K562 (cell line): ENCODE measurements at regions not wholly inside any gene's neighbourhood (a gene's known extent, or its start where the extent isn't known, plus 50 kb on each side); places are given as distances from the start of the nearest gene placed in this dataset.

Experiments used
- ATAC-seq: fragments of 200-7000 bp; cut with Tn5 transposase; 3 replicates; pipeline ENCODE4 v1.9.1; 2020; ENCODE audit warnings: moderate library complexity
- BruUV-seq: library from RNA; stranded (reverse); fragments of 400-500 nt; replicated peaks from 2 replicates; lab custom pipeline; 2021; lab: Mats Ljungman, UMichigan
- CTCF ChIA-PET: fragments of 300-600 bp; formaldehyde crosslinking; extraction: SDS; loops from one replicate; lab custom pipeline; 2021; ENCODE audit warnings: low intra/inter-chr PET ratio; lab: Yijun Ruan, JAX
- POLR2A ChIA-PET: fragments of 300-600, 350-650 bp; sonication (Branson Sonifier 250); formaldehyde crosslinking; extraction: SDS; loops from one replicate; lab custom pipeline; 2021; ENCODE audit warnings: antibody characterized with exemption, inconsistent platforms; lab: Yijun Ruan, JAX
- DNase-seq, 4 experiments: peaks; one replicate each; pipeline versions ENCODE4 v3.0.0 to v3.0.0-alpha.2; 2011 to 2018; ENCODE audit warnings: low spot score in 3 of 4, mixed read lengths in 3 of 4; ENCODE audit errors: extremely low read depth in 1 of 4
- FAIRE-seq: peaks from 2 replicates; lab custom pipeline; 2011; peaks lifted over from hg19 to GRCh38; lab: Jason Lieb, UNC
- H2AFZ ChIP-seq: 2 replicates; pipeline ENCODE4 v1.6.0; 2011; ENCODE audit warnings: low read depth, low read length, control low read depth, inconsistent platforms
- H3K27ac ChIP-seq: fragments of 200-600 bp; 3 replicates; pipeline ENCODE4 v1.8.0; 2011; ENCODE audit warnings: low read depth, mild to moderate bottlenecking, control low read depth, inconsistent platforms, low read length, moderate library complexity, mixed read lengths; ENCODE audit errors: extremely low read depth
- H3K27me3 ChIP-seq, 2 experiments: fragments of 300-600 bp in 1 of 2; 2 replicates in 1 of 2; 3 replicates in 1 of 2; pipeline versions ENCODE4 v1.6.0 to v1.8.0; 2011; ENCODE audit warnings: inconsistent platforms in 2 of 2, low read length in 2 of 2, mild to moderate bottlenecking in 1 of 2, mixed read lengths in 1 of 2, moderate library complexity in 1 of 2; ENCODE audit not compliant: control insufficient read depth in 2 of 2, insufficient read depth in 2 of 2
- H3K36me3 ChIP-seq: fragments of 300-600 bp; 3 replicates; pipeline ENCODE4 v1.8.0; 2011; ENCODE audit warnings: mild to moderate bottlenecking, low read length, inconsistent platforms; ENCODE audit not compliant: control insufficient read depth, insufficient read depth
- H3K4me1 ChIP-seq, 2 experiments: fragments of 200-600 bp in 1 of 2; replicated peaks in 1 of 2; 2 replicates in 1 of 2; 3 replicates in 1 of 2; pipeline versions ENCODE4 v1.5.1 to v1.8.0; 2011; ENCODE audit warnings: inconsistent platforms in 2 of 2, low read length in 2 of 2, mild to moderate bottlenecking in 1 of 2, mixed read lengths in 1 of 2, moderate library complexity in 1 of 2; ENCODE audit not compliant: control insufficient read depth in 2 of 2, insufficient read depth in 2 of 2
- H3K4me2 ChIP-seq: 2 replicates; pipeline ENCODE4 v1.6.1; 2011; ENCODE audit warnings: low read length, control low read depth, inconsistent platforms, mixed read lengths; ENCODE audit not compliant: insufficient read depth
- H3K4me3 ChIP-seq: fragments of 200-600 bp; sonication (generic), shearing (Covaris generic); 2 replicates; pipeline ENCODE4 v1.5.1; 2016; ENCODE audit warnings: control low read depth, inconsistent platforms
- H3K79me2 ChIP-seq: fragments of 200-600 bp; 3 replicates; pipeline ENCODE4 v1.8.0; 2011; ENCODE audit warnings: low read length, inconsistent platforms; ENCODE audit not compliant: control insufficient read depth, insufficient read depth
- H3K9ac ChIP-seq, 2 experiments: 2 replicates each; pipeline versions ENCODE4 v1.6.0 to v1.6.1; 2011; ENCODE audit warnings: low read depth in 2 of 2, low read length in 2 of 2, control low read depth in 1 of 2, inconsistent platforms in 1 of 2, mild to moderate bottlenecking in 1 of 2, mixed read lengths in 1 of 2; ENCODE audit not compliant: insufficient read depth in 1 of 2
- H3K9me1 ChIP-seq: one replicate; pipeline ENCODE4 v1.6.0; 2011; ENCODE audit warnings: inconsistent platforms, mild to moderate bottlenecking, low read length, moderate library complexity; ENCODE audit not compliant: control insufficient read depth, insufficient read depth
- H3K9me3 ChIP-seq: replicated peaks from 2 replicates; pipeline ENCODE4 v1.5.1; 2011; ENCODE audit warnings: low read depth, low read length, inconsistent platforms; ENCODE audit not compliant: control insufficient read depth, insufficient read depth
- H4K20me1 ChIP-seq: replicated peaks from 2 replicates; pipeline ENCODE4 v1.6.1; 2011; ENCODE audit warnings: low read length, inconsistent platforms, mixed read lengths; ENCODE audit not compliant: control insufficient read depth, insufficient read depth
- CTCF ChIP-seq, 3 experiments: IDR thresholded peaks in 2 of 3; conservative IDR thresholded peaks in 1 of 3; 2 replicates each; pipeline ENCODE4 v1.5.1; 2011 to 2012; ENCODE audit warnings: low read length in 3 of 3, mild to moderate bottlenecking in 3 of 3, control low read depth in 2 of 3, improper control_type of control experiment in 1 of 3, inconsistent platforms in 1 of 3, low read depth in 1 of 3, mixed read lengths in 1 of 3, moderate library complexity in 1 of 3; ENCODE audit not compliant: insufficient read depth in 2 of 3
- XRCC4 ChIP-seq: IDR thresholded peaks from one replicate; pipeline ENCODE4 v1.6.1; 2011; ENCODE audit not compliant: insufficient read depth, insufficient read length; ENCODE audit errors: extremely low read depth
- WGBS: fragments of 100-300 bp; shearing (Covaris generic); methylation state at CpG from one replicate; pipeline ENCODE4 v1.1.6; 2016; ENCODE audit warnings: low coverage, mixed read lengths; ENCODE audit not compliant: insufficient coverage; ENCODE audit errors: missing lambda C conversion rate; 5-methylcytosine and 5-hydroxymethylcytosine counted together
- in situ Hi-C: fragments of 300-500 bp; cut with MboI; formaldehyde crosslinking; loops from 4 replicates; pipeline ENCODE4 v1.15.0; 2018; ENCODE audit warnings: inconsistent platforms, mixed read lengths
- intact Hi-C: fragments of 100-400 bp; cut with micrococcal nuclease; formaldehyde crosslinking; loops from 2 replicates; pipeline ENCODE4 v1.14.2; 2022

- peak in 1 of 3 experiments; percentile 19; a peak in 1 of 6 replicates for TF ChIP-seq CTCF (IDR thresholded peaks at IDR 0.05 in 2 of 3, conservative IDR thresholded peaks at IDR 0.05 in 1 of 3; ENCODE audit: insufficient read depth in 2 of 3, low read depth in 1 of 3, low read length in 3 of 3)
Measured at GRCh38 chr2:58708565-58708964, 467.4 kb upstream of the FANCL start (continued).

- no peaks in the 10 kb centered on the region for H3K9me1 ChIP-seq
- FAIRE-seq: no peak
- no peaks in the 10 kb centered on the region for H3K79me2 ChIP-seq
- BruUV-seq: no TSS peak
- H3K4me2 ChIP-seq: no peak overlapping the region
- no peaks in the 10 kb centered on the region for H3K9me3 ChIP-seq
- no peaks in the 10 kb centered on the region for H4K20me1 ChIP-seq
- H3K27ac ChIP-seq: no peak overlapping the region
- ChIA-PET POLR2A (no interaction called here), CTCF (no interaction called here)
- no peaks in the 10 kb centered on the region; a peak in 2 of 5 replicates for H3K4me1 ChIP-seq
- peak; percentile 45 for ATAC-seq
- WGBS: 29% methylated on average over 2 of the region's 2 CpGs
- H3K9ac ChIP-seq: no peak overlapping the region
- no peak overlapping the region for H3K4me3 ChIP-seq
- intact Hi-C loops: no loop called here
- no peaks in the 10 kb centered on the region for H3K36me3 ChIP-seq
- in situ Hi-C loops: no loop called here
- H2AFZ ChIP-seq: peak overlapping the region; percentile 90
- no peaks in the 10 kb centered on the region for H3K27me3 ChIP-seq
- no peak for TF ChIP-seq XRCC4
- no peak for DNase-seq
Measured at GRCh38 chr2:58702302-58702885, 461.3 kb upstream of the FANCL start.
